ENCODE measurements at regions not wholly inside any gene's neighbourhood (a gene's known extent, or its start where the extent isn't known, plus 50 kb on each side); places are given as distances from the start of the nearest gene placed in this dataset.

DNA sequence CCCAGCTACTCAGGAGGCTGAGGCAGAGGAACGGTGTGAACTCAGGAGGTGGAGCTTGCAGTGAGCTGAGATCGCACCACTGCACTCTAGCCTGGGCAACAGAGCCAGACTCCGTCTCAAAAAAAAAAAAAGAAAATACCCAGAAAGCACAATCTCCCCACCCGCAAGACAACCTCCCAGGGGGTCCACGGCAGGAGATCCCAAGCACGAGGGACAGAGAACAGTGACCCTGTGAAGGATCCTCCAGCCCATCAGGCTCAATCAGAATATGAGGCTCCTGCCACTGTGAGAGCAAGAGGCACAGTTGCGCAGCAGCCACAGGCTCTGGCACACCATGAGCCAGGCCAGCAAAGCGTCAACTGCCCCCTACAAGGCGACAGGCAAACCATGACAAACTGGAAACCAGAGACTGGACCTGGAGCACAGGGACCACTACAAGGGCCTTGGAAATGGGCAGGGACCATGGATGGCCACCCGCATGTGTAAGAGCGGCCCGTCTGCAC, 164.8 kb upstream of the GRK3 start:
- no peak overlapping the region for H3K4me2 ChIP-seq (ENCODE audit: insufficient read depth, low read length)
- H3K27ac ChIP-seq (ENCODE audit: insufficient read depth, low read depth, low read length) = no peak overlapping the region
- no peak overlapping the region for H3K4me3 ChIP-seq (replicated peaks in 1 of 3; ENCODE audit: insufficient read depth in 1 of 3, low read depth in 1 of 3, low read length in 3 of 3)
- no peaks in the 10 kb centered on the region for H4K20me1 ChIP-seq (replicated peaks; ENCODE audit: control insufficient read depth, extremely low read depth, insufficient read depth, low read length)
- H3K79me2 ChIP-seq (ENCODE audit: control insufficient read depth, insufficient read depth, low read length) = peaks cover 27% of the 10 kb centered on the region
- no peaks in the 10 kb centered on the region for H3K27me3 ChIP-seq (ENCODE audit: control insufficient read depth in 2 of 2, insufficient read depth in 2 of 2, low read length in 2 of 2)
- no peaks in the 10 kb centered on the region for H3K9me3 ChIP-seq (replicated peaks; ENCODE audit: control insufficient read depth, insufficient read depth, low read length)
- no peaks in the 10 kb centered on the region for H3K36me3 ChIP-seq (ENCODE audit: control insufficient read depth in 2 of 2, extremely low read depth in 1 of 2, insufficient read depth in 2 of 2, low read length in 2 of 2)
- dilution Hi-C loops (cut with MboI; ENCODE audit: extremely low pct_ligation_motif_present, low sequenced_read_pairs) (no loop called here), intact Hi-C loops (cut with micrococcal nuclease) (no loop called here)
- ChIA-PET POLR2A (no interaction called here), CTCF (interaction anchor here (1.6 kb wide), 1 partner anchor 373 kb away, joined by 5 read pairs; no protein-coding TSS in a partner anchor)
- TF ChIP-seq JUN (IDR thresholded peaks at IDR 0.05; ENCODE audit: borderline replicate concordance, insufficient read depth, insufficient read length, low read depth) (no peak), EZH2 (IDR thresholded peaks at IDR 0.05; ENCODE audit: borderline replicate concordance, low read depth, low read length, severe bottlenecking) (no peak), MYC (IDR thresholded peaks at IDR 0.05; ENCODE audit: low read depth, low read length) (no peak), POLR2A (IDR thresholded peaks at IDR 0.05; ENCODE audit: low read depth, low read length) (no peak), FOS (IDR thresholded peaks at IDR 0.05; ENCODE audit: borderline replicate concordance, insufficient read depth, low read length) (no peak), POLR2AphosphoS5 (IDR thresholded peaks at IDR 0.05; ENCODE audit: insufficient read depth, low read depth, low read length) (no peak), GATA2 (IDR thresholded peaks at IDR 0.05; ENCODE audit: insufficient read depth, insufficient read length, low read depth, low read length) (no peak)
- TF ChIP-seq, protein P1, sequence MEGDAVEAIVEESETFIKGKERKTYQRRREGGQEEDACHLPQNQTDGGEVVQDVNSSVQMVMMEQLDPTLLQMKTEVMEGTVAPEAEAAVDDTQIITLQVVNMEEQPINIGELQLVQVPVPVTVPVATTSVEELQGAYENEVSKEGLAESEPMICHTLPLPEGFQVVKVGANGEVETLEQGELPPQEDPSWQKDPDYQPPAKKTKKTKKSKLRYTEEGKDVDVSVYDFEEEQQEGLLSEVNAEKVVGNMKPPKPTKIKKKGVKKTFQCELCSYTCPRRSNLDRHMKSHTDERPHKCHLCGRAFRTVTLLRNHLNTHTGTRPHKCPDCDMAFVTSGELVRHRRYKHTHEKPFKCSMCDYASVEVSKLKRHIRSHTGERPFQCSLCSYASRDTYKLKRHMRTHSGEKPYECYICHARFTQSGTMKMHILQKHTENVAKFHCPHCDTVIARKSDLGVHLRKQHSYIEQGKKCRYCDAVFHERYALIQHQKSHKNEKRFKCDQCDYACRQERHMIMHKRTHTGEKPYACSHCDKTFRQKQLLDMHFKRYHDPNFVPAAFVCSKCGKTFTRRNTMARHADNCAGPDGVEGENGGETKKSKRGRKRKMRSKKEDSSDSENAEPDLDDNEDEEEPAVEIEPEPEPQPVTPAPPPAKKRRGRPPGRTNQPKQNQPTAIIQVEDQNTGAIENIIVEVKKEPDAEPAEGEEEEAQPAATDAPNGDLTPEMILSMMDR (IDR thresholded peaks at IDR 0.05; ENCODE audit: extremely low read depth in 1 of 2, insufficient read depth in 1 of 2, low read depth in 1 of 2, low read length in 2 of 2) = no peak
- TF ChIP-seq, protein P2, sequence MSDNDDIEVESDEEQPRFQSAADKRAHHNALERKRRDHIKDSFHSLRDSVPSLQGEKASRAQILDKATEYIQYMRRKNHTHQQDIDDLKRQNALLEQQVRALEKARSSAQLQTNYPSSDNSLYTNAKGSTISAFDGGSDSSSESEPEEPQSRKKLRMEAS (IDR thresholded peaks at IDR 0.05; ENCODE audit: insufficient read depth, insufficient read length) = no peak
- no peak overlapping the region for H3K9ac ChIP-seq (replicated peaks; ENCODE audit: extremely low read depth, insufficient read depth, low read length)
- H3K4me1 ChIP-seq (ENCODE audit: control insufficient read depth, extremely low read depth, insufficient read depth, low read length) = peaks cover 29% of the 10 kb centered on the region
- DNase-seq (ENCODE audit: low read depth, low spot score) (no peak), FAIRE-seq (no peak)
- no TSS peak for BruUV-seq (replicated peaks)
- no peak overlapping the region for H2AFZ ChIP-seq (ENCODE audit: low read depth, low read length)
- no peaks in the 10 kb centered on the region for H3K9me1 ChIP-seq (replicated peaks; ENCODE audit: control insufficient read depth, extremely low read depth, insufficient read depth, low read length)
